NCI-H510A (cell line): ENCODE measurements at regions not wholly inside any gene's neighbourhood (a gene's known extent, or its start where the extent isn't known, plus 50 kb on each side); places are given as distances from the start of the nearest gene placed in this dataset.

Experiments used
- DNase-seq: peaks from one replicate; lab custom pipeline; 2025; lab: John Stamatoyannopoulos, UW

DNA sequence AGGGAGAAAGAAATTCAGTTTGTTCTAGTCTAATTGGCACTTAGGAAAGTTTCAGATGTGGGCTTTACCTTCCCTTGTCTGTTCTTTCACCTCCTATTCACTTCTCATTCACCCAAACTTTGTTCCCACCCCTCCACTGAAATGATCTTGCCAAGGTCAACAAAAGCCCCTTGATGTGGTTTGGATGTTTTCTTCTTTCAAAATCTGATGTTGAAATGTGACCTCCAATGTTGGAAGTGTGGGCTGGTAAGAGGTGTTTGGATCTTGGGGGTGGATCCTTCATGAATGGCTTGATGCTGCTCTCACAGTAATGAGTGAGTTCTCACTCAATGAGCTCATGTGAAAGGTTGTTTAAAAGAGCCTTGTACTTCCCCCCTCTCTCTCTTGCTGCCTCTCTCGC is 379.3 kb downstream of the HHIPL2 start:
- DNase-seq = no peak

DNA sequence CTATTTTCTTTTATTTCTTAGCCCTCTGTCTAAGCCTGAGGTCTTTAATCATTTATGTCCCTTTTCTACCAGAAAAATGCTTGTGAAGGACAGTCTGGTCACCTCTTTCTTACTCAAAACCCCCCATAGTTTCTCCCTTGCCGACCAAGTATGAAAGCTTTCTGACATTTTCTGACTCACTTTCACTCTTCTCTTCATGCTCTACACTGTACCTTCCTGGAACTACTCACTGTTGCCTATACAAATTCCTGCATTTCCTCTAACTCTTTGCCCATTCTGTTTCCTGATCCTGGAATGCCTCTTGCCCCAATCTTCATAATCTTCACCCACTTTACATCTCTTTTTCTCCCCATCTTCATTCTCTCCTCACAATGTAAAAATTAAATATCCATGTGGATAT is 380.0 kb downstream of the HHIPL2 start:
- no peak for DNase-seq

DNA sequence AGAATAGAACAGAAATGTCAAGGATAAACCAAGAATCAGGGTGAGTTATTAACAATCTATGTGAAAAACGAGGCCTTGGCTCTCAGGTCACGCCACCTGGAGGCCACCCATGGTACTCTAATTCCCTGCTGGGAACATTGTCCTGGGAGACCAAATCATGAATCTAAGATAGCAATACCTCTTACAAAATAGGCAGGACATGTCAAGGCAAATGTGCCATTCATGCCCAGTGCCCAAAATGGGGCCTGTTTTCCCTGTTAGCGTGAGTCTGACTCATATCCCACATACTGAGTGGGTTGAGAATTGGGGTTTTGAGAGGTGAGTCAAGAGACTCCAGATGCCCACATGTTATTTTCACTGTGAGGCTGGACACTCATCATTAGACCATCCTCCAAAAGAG is 380.8 kb downstream of the HHIPL2 start:
- no peak for DNase-seq

DNA sequence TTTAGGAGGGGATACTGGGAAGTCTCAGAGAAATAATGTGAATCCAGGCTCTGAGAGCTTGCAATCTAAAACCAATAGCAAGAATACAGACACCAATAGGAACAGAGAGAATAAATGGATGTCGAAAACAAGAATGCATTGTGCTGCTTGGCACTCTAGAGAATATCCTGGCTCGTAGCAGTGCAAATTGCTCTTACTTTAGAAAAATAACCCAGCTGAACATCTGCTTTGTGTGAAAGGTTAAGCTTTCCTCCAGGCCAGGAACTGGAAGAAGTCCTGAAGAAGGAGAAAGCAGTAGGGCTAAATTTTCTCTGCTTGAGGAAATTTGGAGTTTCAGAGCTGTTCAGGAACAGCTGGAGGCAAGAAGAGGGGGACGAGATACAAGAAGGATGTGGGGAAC is 382.3 kb downstream of the HHIPL2 start:
- DNase-seq = no peak

DNA sequence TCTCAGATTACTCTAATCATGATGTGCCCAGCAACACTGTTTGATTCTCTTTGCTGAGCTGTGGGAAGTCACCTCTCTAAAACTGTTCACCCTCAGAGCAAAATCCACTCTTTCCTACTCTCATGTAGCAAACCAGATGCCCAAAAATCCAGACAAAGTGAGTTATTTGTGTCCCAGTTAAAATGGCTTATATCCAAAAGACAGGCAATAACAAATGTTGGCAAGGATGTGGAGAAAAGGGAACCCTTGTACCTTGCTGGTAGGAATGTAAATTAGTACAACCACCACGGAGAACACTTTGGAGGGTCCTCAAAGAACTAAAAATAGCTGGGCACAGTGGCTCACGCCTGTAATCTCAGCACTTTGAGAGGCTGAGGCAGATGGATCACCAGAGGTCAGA is 384.0 kb downstream of the HHIPL2 start:
- DNase-seq = no peak

DNA sequence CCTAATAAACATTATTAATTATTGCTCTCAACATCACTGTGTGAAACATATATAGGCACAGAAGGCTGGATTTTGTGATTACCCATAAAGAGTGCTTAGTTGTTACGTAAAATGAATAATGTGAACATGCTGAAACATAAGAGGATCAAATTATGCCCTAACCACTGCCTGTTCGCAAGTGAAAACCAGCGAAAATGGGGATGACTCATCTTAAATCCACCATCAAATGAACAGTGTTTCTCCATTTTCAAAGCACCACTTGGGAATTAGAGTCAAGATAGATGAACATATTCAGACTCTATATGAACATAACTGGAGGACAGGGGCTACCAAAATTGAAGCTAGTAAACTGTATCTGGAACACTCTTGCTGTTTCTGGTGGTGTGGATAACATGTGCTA is 386.2 kb downstream of the HHIPL2 start:
- no peak for DNase-seq

DNA sequence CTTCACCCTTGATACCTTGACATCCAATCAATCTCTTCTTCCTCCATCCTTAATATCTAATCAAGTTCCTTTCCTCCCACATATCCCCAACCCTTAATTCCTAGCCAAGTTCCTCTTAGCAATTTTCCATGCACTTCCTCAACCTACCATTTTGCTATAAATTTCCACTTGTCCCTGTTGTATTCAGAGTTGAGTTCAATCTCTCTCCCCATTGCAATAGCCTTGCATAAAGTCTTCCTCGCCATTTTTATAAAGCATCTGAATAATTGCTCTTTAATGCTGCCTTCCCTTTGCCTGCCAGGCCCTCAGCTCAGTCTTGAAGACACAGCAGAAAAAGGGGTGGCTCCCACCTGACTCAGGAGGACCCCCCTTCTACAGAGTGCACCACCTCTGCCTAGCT is 390.3 kb downstream of the HHIPL2 start:
- DNase-seq = no peak

DNA sequence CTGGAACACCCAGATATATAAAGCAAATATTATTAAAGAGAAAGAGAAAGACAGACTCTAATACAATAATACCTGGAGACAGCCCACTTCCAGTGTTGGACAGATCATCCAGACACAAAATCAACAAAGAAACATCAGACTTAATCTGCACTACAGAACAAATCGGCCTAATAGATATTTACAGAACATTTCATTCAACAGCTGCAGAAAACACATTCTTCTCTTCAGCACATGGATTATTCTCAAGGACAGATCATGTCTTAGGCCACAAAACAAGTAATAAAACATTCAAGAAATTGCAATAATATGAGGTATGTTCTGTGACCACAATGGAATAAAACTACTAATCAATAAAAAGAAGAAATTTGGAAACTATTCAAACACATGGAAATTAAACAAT is 398.3 kb upstream of the DUSP10 start:
- no peak for DNase-seq

DNA sequence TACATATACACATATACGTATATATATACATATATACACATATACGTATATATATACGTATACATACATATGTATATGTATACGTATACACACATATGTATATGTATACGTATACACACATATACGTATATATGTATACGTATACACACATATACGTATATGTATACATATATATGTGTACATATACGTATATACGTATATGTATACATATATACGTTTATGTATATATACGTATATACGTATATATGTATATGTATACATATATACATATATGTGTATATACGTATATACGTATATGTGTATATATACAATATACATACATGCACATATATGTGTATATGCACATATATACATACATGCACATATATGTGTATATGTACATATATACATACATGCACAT is 396.2 kb upstream of the DUSP10 start:
- DNase-seq = no peak

DNA sequence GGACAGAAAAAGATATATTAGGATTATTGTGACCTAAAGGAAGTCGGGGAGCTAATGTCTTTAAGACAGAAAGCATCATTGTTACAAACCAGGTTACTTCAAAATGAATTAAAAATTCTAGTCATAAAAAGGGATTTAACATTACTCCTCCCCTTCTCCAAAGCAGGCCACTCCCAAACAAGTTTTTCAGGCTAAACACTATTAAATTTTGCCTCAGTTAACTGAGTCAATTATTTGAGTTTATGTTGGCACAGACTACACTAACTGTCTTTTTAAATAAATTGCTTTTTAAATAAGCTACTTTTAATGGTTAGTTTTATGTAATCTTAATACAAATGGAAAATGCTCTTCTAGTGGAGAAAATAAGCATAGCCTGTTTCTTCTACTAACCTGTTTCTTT is 395.0 kb upstream of the DUSP10 start:
- DNase-seq = no peak

DNA sequence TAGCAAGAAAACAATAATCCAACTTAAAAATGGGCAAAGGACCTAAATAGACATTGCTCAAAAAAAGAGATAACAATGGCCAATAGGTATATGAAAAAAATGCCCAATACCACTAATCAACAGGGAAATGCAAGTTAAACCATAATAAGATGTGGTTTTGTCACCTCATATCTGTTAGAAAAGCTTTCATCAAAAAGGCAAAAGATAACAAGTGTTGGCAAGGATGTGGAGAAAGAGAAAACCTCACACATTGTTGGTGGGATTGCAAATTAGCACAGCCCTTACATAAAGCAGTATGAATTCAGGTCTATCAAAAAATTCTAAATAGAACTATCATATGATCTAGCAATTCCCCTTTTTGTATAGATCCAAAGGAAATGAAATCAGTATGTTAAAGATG is 387.2 kb upstream of the DUSP10 start:
- DNase-seq = no peak

DNA sequence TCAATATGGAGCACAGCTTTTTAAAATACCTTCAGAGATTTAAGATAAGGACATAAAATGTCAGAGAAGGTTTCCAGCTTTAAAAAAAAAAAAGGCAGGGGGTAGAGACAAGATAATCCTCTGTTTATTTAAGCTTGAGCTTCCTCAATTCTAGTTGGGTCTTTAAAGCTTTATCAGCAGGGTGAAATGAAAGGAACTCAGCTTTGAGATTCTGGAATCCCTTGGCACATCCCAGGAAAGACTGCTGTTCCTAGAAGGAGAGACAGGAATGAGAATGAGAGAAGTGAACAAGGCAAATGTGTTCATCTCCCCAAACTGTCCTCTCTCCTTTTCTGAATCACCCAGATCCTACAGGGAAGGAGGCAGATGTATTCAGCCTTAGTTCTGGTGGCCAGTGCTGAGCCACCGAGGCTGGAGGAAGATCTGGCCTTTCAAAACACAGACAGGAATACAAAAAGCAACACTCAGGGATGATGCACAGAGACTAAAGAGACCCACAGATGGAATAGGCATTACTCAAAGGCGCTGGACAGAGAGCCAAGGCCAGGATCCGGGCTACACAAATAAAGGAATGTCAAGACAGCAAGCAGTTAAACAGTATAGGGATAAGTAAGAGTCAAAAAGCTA is 385.8 kb upstream of the DUSP10 start:
- DNase-seq = no peak

DNA sequence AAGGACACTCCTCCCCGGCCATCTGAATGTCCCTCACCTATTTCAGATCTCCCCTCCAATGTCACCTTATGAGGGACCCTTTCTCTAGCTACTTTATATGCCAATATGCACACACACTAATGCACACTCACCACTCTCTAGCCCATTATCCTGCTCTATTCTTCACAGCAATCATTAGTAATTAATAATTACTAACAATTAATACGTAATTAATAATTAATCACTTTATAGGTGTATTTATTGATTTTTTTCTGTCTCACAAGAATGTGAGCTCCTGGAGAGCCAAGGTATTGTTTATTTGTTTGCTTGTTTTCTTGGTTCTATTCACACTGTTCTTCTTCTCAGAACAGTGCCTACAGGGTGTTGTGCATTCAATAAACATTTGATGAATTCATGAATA is 385.2 kb upstream of the DUSP10 start:
- no peak for DNase-seq

DNA sequence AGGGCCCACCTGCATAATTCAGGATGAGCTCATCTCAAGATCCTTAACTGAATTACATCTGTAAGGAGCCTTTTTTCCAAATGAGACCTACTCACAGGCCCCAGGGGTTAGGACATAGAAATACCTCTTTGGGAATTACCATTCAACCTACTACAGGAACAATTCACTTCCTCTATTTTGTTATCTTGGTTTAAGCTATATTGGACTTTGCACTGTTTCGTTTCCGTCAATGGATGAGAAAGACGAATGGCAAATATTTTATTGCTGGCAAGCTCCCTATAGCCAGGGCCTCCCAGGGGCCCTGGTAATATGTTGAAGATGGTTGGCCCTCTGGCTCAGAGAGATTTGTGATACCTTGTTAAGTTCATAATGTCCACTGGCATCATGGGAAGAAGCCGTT is 384.2 kb upstream of the DUSP10 start:
- DNase-seq = no peak

DNA sequence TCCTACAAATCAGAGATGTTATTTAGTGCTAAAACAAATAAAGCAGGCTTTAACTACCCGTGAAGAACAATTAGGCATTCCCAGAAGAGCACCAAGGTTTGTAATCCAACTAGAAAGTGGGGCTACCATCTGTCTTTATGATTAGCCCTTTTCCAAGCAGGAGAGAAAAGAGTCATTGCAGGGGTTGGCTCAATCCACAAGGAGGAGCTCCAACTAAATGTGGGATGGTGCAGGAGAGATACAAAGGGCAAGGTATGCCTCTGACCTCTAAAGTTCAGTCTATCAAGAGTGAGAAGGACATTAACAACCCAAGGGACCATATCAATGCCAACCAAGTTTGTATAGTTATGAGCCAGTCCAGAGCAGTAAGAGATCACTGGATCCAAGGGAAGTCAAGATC is 382.7 kb upstream of the DUSP10 start:
- DNase-seq = no peak

DNA sequence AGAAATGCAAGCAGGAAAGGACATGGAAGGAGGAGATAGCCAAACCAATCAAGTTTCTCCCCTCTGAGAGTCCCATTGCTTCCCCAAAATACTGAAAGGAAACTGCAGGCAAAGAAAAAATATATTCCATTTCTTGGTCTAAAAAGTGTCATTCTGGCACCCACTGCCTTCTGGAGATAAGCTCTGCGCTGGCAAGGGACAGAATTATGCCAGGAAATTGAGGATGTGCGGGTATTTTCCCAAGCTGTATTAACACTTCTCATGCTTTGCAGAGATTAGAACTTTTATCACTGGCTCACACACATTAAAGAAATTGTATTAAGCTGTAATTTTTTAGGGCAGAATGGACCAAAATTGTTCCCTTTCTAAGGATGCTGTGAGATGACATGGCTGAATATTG is 381.2 kb upstream of the DUSP10 start:
- no peak for DNase-seq

DNA sequence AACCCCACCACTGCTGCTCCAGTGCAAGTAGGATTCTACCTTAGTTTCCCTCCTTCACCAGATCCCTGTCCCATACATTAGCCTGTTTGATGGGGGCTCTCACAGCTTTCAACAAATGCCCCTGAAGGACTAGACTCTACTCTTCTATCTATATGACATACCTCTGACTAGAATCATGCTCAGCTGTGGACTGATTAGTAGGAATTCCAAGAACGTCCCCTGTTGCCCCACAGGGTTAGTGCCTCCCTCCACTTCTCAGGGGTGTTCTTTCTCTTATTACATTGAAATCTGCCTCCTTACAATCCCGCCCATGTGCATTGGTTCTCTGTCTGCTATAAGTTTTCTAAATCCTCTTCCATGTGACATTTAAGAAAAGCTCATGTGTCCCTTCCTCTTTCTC is 375.9 kb upstream of the DUSP10 start:
- no peak for DNase-seq

DNA sequence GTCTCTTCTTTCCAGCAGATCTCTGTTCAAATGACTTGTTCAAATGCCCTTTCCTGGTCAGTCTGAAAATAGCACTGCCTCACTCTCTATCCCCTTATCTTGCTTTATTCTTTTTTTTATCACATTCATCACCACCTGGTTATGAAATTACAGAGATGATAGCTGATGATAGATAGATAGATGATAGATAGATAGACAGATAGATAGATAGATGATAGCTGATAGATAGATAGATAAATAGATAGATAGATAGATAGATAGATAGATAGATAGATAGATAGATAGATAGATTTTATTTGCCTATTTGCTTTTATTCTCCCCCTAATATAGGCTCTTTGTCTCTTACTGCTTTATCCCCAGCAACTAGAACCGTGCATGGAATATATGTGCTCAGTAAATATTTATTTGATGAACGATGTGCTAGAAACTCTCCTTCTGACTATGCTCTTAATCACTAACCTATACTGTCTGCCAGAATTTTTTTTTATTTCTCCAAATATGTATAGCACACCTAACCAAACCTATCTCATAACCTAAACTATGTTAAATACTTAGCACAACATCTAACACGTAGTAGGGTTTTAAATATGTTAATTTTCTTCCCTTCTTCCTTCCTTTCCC is 372.8 kb upstream of the DUSP10 start:
- no peak for DNase-seq

DNA sequence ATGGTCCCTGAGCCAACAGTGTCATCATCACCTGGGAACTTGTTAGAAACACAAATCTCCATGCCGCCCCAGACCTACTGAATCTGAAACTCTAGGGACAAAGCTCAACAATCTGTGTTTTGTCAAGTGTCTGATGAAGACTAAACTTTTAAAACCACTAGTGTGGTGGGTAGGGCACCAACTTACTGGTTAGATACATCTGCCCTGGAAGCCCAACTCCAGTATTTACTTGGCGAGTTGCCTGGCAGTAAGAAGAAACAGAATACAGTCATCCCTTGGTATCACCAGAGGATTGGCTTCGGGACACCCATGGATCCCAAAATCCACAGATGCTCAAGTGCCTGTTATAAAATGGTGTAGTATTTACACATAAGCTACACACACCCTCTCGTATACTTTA is 367.9 kb upstream of the DUSP10 start:
- no peak for DNase-seq

DNA sequence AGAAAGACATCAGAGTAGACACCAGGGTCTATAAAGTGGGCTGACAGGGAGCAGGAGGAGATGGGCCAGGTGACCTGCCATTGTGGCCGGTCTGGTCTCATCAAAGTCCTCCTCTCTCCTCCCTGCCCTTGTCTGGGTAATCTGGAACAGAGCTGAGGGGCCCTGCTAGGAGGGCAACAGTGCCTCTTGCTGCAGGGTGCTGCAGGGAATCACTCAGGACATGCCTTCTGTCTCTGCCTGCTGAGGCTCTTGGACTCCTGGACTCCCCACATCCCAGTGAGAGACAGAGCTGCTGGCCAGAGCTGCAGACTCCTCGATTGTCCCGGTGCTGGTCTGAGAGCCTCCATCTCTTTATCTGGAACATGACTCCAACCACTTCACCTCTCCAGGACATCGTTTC is 366.1 kb upstream of the DUSP10 start:
- DNase-seq = no peak

DNA sequence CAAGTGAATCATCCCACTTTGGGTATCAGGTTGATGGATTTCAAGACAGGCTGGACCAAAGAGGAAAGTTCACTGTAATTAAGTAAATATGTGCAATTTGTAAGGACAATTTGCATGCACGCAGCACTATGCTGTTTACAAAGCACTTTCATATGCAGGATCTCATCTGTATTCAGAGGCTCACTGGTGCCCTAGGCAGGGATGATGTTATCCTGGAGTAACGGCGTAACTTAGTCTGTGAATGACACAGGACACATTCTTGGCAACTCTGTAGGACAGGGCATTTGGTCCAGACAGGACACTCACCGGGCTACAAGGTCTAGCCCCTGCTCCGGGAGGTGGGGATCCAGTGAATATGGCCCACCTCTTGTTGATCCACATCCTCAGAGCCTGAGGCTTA is 365.4 kb upstream of the DUSP10 start:
- no peak for DNase-seq

DNA sequence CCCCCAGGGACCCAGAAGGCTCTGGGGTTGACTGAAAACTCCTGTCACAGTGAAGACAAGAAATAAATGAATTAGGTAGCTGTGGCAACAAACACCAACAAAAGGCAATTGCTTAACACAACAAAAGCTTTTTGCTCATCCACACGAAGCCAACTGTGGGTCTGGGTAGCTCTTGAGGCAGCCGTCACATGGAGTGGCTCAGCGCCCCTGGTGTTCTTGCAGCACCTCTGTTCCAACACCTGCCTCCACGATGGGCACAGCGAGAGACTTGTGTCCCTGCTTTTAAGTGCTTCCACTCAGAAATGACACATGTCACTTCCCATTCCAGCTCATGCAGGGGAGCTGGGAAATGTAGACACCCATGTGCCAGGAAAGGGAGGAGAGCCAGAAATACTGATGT is 364.5 kb upstream of the DUSP10 start:
- DNase-seq = no peak

DNA sequence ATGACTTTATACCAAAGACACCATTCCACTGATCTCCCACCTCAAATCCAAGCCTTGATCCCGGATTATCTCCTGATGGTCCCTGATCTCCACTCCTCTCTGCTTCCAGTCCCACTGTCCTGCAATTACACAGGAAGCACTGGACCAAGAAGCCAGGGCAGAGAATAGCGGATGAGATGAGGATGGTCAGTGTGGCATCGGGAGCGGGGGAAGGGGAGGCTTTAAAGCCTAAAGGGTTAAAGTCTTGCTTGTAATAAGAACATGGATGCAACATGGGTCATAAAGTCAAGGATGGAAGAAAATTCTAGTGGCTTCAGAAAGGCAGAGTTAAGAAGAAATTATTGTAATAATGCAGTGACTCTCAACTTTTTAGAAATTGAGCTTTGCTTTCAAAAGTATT is 364.0 kb upstream of the DUSP10 start:
- DNase-seq = no peak

DNA sequence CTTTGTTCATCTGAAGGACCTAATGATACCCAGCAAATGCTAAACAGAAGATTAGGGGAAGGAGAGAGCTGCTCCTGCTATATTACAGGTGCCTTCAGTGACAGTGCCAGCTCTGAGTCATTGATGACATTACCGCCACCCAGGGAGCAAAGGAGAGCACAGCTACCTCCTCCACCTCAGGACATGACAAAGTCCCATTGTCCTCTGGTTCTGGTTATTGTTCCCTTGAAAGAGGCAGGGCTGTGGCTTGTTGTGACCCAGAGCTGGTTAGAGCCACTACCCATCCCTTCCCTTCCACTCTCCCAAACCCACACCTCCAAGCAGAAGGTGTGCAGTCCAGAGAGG is 363.5 kb upstream of the DUSP10 start:
- DNase-seq = no peak
